ENCODE measurements at regions not wholly inside any gene's neighbourhood (a gene's known extent, or its start where the extent isn't known, plus 50 kb on each side); places are given as distances from the start of the nearest gene placed in this dataset.
"Not testable (repeated sequence)": the region's sequence is repeated elsewhere in the genome, so short reads cannot be mapped to it uniquely, and the experiment has no call there.

DNA sequence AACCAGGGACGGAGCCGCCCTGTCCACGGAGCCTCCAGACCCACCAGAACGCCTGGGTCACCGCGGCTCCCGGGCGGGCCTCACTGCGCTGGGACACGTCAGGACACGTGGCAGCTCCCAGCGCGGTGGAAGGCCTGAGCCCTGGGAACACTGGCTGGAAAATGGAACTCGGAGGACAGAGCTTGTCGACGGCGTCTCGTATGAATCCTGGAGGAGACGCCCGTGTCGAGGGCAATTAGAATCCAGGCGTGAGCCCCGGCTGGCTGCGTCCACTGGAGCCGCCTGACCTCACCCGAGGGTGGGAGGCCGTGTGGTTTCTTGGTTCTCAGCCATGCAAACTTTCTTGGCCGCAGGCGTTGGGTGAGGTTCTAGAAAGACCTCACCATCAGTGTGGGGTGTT, 173.9 kb downstream of the LAT start:
- Histone ChIP-seq H3K27me3 (no peaks in the 10 kb centered on the region), H3K9me3 (no peaks in the 10 kb centered on the region), H3K9ac (no peak overlapping the region), H3K36me3 (no peaks in the 10 kb centered on the region), H3K27ac (no peak overlapping the region), H3K4me3 (no peak overlapping the region), H3K4me2 (no peak overlapping the region), H3K4me1 (peaks cover 36% of the 10 kb centered on the region), H4K20me1 (no peaks in the 10 kb centered on the region)
- no peak for TF ChIP-seq Cebpa-rat (IDR thresholded peaks at IDR 0.05)

DNA sequence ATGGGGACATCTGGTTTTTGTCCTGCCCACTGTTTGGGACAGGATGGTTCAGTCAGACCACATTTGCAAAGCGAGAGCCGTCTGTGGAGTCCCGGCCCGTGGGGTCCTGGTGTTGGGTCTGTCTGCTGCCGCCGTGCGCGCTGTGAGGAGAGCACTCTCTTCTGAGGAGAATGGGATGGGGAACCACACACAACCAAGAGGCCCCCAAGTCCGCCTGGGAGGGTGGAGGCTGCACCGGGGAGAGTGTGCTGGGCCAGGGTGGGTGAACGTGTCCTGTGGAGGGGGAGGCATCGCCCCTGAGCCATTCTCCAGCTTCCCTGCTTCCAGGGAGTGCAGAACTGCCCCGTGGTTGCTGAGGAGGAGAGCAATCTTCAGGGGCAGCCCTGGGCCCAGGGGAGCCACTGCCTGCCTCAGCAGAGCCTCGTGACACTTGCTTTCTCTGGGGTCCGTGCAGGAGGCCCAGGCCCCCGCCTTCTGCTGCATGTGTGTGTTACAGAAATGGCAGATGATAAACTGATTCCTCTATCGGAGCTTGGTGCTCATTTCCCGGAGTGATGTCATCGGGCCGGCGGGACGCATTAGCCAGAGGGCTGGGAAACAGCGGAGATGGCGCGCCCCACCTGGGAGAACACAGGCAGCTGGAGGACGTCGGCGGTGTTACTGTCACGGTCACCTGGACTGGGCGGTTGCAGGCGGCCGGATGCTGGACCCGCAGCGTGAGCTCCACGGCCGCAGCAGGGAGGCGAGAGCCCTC, 173.4 kb downstream of the LAT start:
- H4K20me1 ChIP-seq, H3K27me3 ChIP-seq, H3K4me3 ChIP-seq, H3K9ac ChIP-seq, H3K36me3 ChIP-seq, H3K9me3 ChIP-seq, H3K4me2 ChIP-seq, H3K27ac ChIP-seq: not testable (repeated sequence)
- peaks cover 42% of the 10 kb centered on the region for H3K4me1 ChIP-seq

GRCh38 chr16:29157051-29157923, 172.4 kb downstream of the LAT start:
- H3K27ac ChIP-seq, H3K36me3 ChIP-seq, H4K20me1 ChIP-seq, H3K27me3 ChIP-seq, H3K9me3 ChIP-seq, H3K9ac ChIP-seq, H3K4me3 ChIP-seq: not testable (repeated sequence)
- H3K4me1 ChIP-seq = peaks cover 51% of the 10 kb centered on the region
- peak overlapping the region; percentile 11; the same call in 1 of the 2 replicates for H3K4me2 ChIP-seq

DNA sequence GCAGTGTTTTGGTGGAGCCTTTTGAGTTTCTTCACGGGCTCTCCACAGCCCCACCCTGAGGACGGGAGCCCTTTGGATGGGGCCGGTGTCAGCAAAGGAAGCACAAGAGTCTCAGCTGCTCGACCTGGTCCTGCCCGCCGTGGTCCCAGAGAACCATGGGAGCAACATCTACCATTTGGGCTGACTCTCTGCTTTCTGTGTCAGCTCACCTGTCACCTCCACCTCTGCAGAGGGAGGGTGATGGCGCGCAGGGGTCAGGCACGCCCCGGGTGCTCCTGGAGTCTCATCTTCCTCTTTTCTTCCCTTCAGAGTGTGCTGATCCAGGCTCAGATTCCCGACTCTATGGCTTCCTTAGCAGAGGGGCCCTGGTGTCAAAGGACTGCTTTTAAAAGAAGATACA, 171.7 kb downstream of the LAT start:
- Histone ChIP-seq H3K27ac (no peak overlapping the region), H3K4me1 (peaks cover 59% of the 10 kb centered on the region), H3K9ac (no peak overlapping the region), H3K4me3 (no peak overlapping the region), H3K36me3 (no peaks in the 10 kb centered on the region), H3K4me2 (peak overlapping the region; percentile 11; the same call in 1 of the 2 replicates), H3K9me3 (no peaks in the 10 kb centered on the region), H3K27me3 (no peaks in the 10 kb centered on the region), H4K20me1 (no peaks in the 10 kb centered on the region)
- no peak for TF ChIP-seq Cebpa-rat (IDR thresholded peaks at IDR 0.05)

DNA sequence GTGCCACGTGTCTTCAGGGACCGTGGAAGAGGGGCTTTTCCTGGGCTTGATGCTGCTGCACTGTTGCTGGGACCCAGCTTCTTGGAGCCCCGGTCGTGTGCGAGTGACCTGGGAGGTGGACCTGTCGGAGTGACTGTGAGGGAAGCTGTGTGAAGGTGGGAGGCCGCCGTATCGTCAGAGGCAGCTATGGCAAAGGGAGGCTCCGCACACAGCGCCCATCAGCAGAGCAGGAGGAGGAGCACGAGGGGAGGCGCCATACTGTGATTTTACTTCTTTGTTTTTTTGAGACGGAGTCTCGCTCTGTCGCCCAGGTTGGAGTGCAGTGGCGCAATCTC, 171.0 kb downstream of the LAT start:
- H3K9ac ChIP-seq, H4K20me1 ChIP-seq, H3K36me3 ChIP-seq, H3K27ac ChIP-seq, H3K4me3 ChIP-seq, H3K9me3 ChIP-seq, H3K27me3 ChIP-seq: not testable (repeated sequence)
- Histone ChIP-seq H3K4me1 (peaks cover 63% of the 10 kb centered on the region), H3K4me2 (peak overlapping the region; percentile 79)

DNA sequence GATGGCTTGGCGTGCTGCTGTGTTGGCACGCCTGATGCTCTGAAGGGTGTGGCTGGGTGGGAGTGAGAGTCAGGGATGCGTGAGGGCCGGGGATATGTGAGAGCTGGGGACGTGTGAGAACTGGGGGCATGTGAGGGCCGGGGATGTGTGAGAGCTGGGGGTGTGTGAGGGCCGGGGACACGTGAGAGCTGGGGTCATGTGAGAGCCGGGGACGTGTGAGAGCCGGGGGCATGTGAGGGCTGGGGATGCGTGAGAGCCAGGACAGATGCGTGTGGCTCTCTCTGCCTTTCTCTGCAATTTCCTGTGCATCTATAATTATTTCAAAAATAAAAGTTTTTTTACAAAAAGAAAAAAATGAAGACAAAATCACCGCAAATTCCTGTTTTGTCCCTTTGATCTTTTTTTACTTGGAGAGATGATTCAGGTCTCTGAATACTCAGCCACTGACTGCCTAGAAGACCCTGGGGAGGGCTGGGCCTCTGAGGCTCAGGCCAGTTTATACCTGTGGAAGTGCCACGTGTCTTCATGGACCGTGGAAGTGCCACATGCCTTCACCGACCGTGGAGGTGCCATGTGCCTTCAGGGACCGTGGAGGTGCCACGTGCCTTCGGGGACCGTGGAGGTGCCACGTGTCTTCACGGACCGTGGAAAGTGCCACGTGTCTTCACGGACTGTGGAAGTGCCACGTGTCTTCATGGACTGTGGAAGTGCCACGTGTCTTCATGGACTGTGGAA, 170.4 kb downstream of the LAT start:
- H3K27me3 ChIP-seq, H3K9me3 ChIP-seq, H3K9ac ChIP-seq, H3K27ac ChIP-seq, H3K36me3 ChIP-seq, H4K20me1 ChIP-seq, H3K4me3 ChIP-seq: not testable (repeated sequence)
- Histone ChIP-seq H3K4me1 (peaks cover 63% of the 10 kb centered on the region), H3K4me2 (peak overlapping the region; percentile 79)

DNA sequence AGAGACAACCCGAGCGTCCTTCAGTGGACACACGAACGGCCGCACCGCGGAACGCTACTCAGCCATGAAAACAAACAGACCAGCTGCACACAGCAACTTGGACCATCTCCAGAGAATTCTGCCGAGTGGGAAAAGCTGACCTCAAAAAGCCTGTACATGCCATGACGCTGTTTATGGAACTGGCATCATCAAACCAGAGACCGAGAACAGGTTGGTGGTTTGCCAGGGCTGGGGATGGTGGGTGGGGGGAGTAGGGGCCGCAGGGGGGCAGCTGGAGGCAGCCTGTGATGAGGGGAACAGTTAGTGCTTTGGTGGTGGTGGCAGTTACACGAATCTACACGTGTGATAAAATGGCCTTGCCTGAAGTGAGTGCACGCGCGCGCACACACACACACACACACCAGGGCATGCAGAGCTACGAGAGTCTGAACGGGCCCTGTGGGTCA, 169.8 kb downstream of the LAT start:
- Histone ChIP-seq H3K36me3 (no peaks in the 10 kb centered on the region), H3K27me3 (no peaks in the 10 kb centered on the region), H3K4me1 (peaks cover 67% of the 10 kb centered on the region), H3K4me2 (peak overlapping the region; percentile 79), H3K4me3 (no peak overlapping the region), H3K9me3 (no peaks in the 10 kb centered on the region), H3K9ac (no peak overlapping the region), H4K20me1 (no peaks in the 10 kb centered on the region), H3K27ac (no peak overlapping the region)
- no peak for TF ChIP-seq Cebpa-rat (IDR thresholded peaks at IDR 0.05)

GRCh38 chr16:29154088-29154487, 169.2 kb downstream of the LAT start:
- Histone ChIP-seq H3K36me3 (no peaks in the 10 kb centered on the region), H3K9ac (no peak overlapping the region), H3K27ac (no peak overlapping the region), H4K20me1 (no peaks in the 10 kb centered on the region), H3K4me3 (no peak overlapping the region), H3K4me1 (peaks cover 73% of the 10 kb centered on the region), H3K9me3 (no peaks in the 10 kb centered on the region), H3K4me2 (peak overlapping the region; percentile 79), H3K27me3 (no peaks in the 10 kb centered on the region)
- TF ChIP-seq Cebpa-rat (IDR thresholded peaks at IDR 0.05) = no peak

GRCh38 chr16:29153307-29153706, 168.5 kb downstream of the LAT start:
- H3K4me3 ChIP-seq, H3K9me3 ChIP-seq, H4K20me1 ChIP-seq, H3K27me3 ChIP-seq, H3K36me3 ChIP-seq: not testable (repeated sequence)
- Histone ChIP-seq H3K4me2 (peak overlapping the region; percentile 79), H3K9ac (0 out of 2 replicates have a peak overlapping the region, but pooled peaks have one; percentile 24), H3K4me1 (peaks cover 81% of the 10 kb centered on the region), H3K27ac (peak overlapping the region; percentile 58; the same call in 1 of the 2 replicates)

DNA sequence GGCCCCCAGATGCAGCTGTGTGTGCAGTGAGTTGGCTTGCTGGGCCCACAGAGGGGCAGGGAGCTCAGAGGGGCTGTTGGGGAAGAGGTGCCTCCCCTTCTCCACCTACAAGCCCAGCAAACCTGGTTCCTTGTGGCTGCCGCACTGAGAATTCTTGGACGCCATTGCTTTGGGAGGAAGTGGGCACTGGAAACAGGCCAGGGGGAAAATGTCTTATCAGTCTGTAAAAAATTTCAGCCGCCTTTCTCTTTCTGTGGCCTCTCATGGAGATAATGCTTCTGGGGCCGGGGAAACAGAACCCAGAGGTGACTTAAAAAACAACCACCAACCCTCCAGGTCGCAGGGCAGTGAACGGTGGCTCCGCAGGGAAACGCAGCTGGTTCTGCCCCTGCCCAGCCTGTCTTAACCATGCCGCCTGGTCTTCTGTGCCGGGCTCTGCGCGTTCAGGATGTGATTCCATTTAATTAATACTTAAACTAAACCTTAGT, 167.7 kb downstream of the LAT start:
- not testable (repeated sequence) for H4K20me1 ChIP-seq, H3K36me3 ChIP-seq, H3K4me3 ChIP-seq, H3K9ac ChIP-seq, H3K27me3 ChIP-seq, H3K9me3 ChIP-seq
- peak overlapping the region; percentile 79 for H3K4me2 ChIP-seq
- peaks cover 84% of the 10 kb centered on the region for H3K4me1 ChIP-seq
- 0 out of 2 replicates have a peak overlapping the region, but pooled peaks have one; percentile 35 for H3K27ac ChIP-seq
